ENCODE measurements at regions not wholly inside any gene's neighbourhood (a gene's known extent, or its start where the extent isn't known, plus 50 kb on each side); places are given as distances from the start of the nearest gene placed in this dataset.

DNA sequence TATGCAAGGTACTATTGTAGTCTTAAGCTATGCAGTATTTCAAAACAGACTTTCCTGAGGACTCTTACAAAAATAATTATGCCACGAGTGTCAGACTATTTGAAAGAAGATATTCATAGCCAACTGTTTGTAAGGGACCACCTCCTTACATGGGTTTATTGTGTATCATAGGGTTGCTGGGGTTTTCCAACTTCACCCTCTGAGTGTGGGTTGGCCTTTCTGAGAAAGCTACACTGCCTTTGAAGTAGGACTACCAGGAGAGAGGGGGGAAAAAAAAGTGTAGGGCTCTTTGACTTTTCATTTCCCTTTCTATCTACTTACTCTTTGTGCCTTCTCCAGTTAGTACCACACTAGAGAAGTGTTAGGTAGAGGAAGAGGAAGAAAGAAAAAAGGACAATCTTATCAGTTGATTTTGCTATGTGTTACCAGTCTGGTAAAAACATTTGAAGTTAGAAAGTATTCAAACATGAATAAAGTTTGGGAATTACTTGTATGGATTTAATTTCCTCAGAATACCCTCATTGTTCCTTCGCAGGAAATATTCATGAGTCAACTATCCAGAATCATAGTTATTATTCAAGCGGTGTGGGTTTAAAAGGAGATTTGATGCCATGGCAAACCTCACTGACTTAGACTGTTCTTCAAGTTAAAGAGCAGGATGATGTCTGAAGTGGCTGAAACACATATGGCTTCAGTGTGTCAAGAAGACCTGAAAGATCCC, 329.3 kb upstream of the THBS1 start:
- CTCF ChIA-PET: no interaction called here
- TF ChIP-seq NFE2L1 (CRISPR knock-in tag; IDR thresholded peaks at IDR 0.05) (no peak), CREB1 (CRISPR knock-in tag; IDR thresholded peaks at IDR 0.05) (no peak), KAT7 (CRISPR knock-in tag; IDR thresholded peaks at IDR 0.05; ENCODE audit: borderline replicate concordance) (no peak), GRHL2 (CRISPR knock-in tag; IDR thresholded peaks at IDR 0.05; ENCODE audit: insufficient replicate concordance, severe bottlenecking) (no peak)
- TF ChIP-seq, protein P1, sequence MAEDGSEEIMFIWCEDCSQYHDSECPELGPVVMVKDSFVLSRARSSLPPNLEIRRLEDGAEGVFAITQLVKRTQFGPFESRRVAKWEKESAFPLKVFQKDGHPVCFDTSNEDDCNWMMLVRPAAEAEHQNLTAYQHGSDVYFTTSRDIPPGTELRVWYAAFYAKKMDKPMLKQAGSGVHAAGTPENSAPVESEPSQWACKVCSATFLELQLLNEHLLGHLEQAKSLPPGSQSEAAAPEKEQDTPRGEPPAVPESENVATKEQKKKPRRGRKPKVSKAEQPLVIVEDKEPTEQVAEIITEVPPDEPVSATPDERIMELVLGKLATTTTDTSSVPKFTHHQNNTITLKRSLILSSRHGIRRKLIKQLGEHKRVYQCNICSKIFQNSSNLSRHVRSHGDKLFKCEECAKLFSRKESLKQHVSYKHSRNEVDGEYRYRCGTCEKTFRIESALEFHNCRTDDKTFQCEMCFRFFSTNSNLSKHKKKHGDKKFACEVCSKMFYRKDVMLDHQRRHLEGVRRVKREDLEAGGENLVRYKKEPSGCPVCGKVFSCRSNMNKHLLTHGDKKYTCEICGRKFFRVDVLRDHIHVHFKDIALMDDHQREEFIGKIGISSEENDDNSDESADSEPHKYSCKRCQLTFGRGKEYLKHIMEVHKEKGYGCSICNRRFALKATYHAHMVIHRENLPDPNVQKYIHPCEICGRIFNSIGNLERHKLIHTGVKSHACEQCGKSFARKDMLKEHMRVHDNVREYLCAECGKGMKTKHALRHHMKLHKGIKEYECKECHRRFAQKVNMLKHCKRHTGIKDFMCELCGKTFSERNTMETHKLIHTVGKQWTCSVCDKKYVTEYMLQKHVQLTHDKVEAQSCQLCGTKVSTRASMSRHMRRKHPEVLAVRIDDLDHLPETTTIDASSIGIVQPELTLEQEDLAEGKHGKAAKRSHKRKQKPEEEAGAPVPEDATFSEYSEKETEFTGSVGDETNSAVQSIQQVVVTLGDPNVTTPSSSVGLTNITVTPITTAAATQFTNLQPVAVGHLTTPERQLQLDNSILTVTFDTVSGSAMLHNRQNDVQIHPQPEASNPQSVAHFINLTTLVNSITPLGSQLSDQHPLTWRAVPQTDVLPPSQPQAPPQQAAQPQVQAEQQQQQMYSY (CRISPR knock-in tag; IDR thresholded peaks at IDR 0.05): no peak

DNA sequence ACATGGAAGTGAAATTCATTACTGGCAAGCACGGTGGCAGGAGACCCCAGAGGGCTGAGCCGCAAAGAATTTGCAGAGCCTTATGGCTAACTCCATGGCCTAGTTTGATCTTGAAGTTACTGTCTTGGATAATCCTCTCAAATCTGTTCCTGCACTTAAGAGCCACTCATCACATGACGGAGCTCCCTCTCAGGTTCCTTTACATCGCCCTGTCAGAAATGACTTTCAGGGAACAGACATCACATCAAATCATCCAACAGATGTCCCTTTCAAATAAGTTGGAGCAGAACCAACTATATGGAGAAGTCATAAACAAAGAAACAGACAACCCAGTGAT, 328.8 kb upstream of the THBS1 start:
- no peaks in the 10 kb centered on the region for H3K27me3 Mint-ChIP-seq (ENCODE audit: low read depth)
- TF ChIP-seq TEAD4 (CRISPR knock-in tag; IDR thresholded peaks at IDR 0.05) (no peak), TEAD1 (CRISPR knock-in tag; IDR thresholded peaks at IDR 0.05) (no peak), FOXJ3 (CRISPR knock-in tag; IDR thresholded peaks at IDR 0.05; ENCODE audit: borderline replicate concordance) (no peak), MYBL2 (CRISPR knock-in tag; IDR thresholded peaks at IDR 0.05) (no peak), ZNF423 (CRISPR knock-in tag; IDR thresholded peaks at IDR 0.05) (no peak)
- TF ChIP-seq, protein P2, sequence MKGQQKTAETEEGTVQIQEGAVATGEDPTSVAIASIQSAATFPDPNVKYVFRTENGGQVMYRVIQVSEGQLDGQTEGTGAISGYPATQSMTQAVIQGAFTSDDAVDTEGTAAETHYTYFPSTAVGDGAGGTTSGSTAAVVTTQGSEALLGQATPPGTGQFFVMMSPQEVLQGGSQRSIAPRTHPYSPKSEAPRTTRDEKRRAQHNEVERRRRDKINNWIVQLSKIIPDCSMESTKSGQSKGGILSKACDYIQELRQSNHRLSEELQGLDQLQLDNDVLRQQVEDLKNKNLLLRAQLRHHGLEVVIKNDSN (CRISPR knock-in tag; IDR thresholded peaks at IDR 0.05): no peak
- TF ChIP-seq, protein P3, sequence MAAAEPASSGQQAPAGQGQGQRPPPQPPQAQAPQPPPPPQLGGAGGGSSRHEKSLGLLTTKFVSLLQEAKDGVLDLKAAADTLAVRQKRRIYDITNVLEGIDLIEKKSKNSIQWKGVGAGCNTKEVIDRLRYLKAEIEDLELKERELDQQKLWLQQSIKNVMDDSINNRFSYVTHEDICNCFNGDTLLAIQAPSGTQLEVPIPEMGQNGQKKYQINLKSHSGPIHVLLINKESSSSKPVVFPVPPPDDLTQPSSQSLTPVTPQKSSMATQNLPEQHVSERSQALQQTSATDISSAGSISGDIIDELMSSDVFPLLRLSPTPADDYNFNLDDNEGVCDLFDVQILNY (CRISPR knock-in tag; IDR thresholded peaks at IDR 0.05): no peak
- TF ChIP-seq, protein P4, sequence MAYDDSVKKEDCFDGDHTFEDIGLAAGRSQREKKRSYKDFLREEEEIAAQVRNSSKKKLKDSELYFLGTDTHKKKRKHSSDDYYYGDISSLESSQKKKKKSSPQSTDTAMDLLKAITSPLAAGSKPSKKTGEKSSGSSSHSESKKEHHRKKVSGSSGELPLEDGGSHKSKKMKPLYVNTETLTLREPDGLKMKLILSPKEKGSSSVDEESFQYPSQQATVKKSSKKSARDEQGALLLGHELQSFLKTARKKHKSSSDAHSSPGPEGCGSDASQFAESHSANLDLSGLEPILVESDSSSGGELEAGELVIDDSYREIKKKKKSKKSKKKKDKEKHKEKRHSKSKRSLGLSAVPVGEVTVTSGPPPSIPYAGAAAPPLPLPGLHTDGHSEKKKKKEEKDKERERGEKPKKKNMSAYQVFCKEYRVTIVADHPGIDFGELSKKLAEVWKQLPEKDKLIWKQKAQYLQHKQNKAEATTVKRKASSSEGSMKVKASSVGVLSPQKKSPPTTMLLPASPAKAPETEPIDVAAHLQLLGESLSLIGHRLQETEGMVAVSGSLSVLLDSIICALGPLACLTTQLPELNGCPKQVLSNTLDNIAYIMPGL (CRISPR knock-in tag; IDR thresholded peaks at IDR 0.05): no peak
- ChIA-PET CTCF (no interaction called here), POLR2A (no interaction called here)
- peaks cover 11% of the 10 kb centered on the region for H3K4me1 Mint-ChIP-seq
- ATAC-seq (no peak), DNase-seq (ENCODE audit: low spot score) (no peak)
- H3K9me3 Mint-ChIP-seq: no peaks in the 10 kb centered on the region
- H3K27ac Mint-ChIP-seq: no peak overlapping the region
- H3K36me3 Mint-ChIP-seq: no peaks in the 10 kb centered on the region
- no peak overlapping the region for H3K4me3 Mint-ChIP-seq

More for the DNA sequence above, 329.3 kb upstream of the THBS1 start:
- POLR2A ChIA-PET: no interaction called here
- Mint-ChIP-seq H3K27ac (no peak overlapping the region), H3K9me3 (no peaks in the 10 kb centered on the region), H3K4me3 (no peak overlapping the region), H3K27me3 (ENCODE audit: low read depth) (no peaks in the 10 kb centered on the region), H3K36me3 (no peaks in the 10 kb centered on the region), H3K4me1 (peaks cover 11% of the 10 kb centered on the region)
- DNase-seq (ENCODE audit: low spot score) (no peak), ATAC-seq (no peak)

DNA sequence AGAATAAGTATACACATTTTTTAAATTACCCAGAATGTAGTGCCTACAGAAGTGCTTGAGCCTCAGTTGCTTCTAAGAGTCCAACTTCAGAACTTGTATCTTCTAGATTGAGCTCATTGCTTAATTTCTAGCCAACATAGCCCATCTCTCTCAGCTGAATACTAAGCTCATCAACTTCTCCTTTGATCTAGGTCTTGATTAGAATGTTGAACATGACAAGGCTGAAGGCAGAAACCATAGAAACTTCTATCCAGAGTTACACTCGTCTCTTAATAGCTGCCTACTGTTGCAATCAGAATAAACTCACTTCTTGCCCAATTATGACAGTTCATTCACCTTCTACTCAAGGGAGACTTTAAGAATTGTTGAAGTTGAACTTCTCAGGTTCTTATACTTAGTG, 327.3 kb upstream of the THBS1 start:
- CTCF ChIA-PET: no interaction called here
- TF ChIP-seq RORB (CRISPR knock-in tag; IDR thresholded peaks at IDR 0.05) (no peak), NR2C2 (CRISPR knock-in tag; IDR thresholded peaks at IDR 0.05) (no peak), ZNF121 (CRISPR knock-in tag; IDR thresholded peaks at IDR 0.05) (no peak), NFYB (CRISPR knock-in tag; conservative IDR thresholded peaks at IDR 0.05; ENCODE audit: low read depth) (no peak), ZNF138 (CRISPR knock-in tag; conservative IDR thresholded peaks at IDR 0.05) (no peak)
- TF ChIP-seq, protein P5, sequence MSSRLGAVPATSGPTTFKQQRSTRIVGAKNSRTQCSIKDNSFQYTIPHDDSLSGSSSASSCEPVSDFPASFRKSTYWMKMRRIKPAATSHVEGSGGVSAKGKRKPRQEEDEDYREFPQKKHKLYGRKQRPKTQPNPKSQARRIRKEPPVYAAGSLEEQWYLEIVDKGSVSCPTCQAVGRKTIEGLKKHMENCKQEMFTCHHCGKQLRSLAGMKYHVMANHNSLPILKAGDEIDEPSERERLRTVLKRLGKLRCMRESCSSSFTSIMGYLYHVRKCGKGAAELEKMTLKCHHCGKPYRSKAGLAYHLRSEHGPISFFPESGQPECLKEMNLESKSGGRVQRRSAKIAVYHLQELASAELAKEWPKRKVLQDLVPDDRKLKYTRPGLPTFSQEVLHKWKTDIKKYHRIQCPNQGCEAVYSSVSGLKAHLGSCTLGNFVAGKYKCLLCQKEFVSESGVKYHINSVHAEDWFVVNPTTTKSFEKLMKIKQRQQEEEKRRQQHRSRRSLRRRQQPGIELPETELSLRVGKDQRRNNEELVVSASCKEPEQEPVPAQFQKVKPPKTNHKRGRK (CRISPR knock-in tag; IDR thresholded peaks at IDR 0.05; ENCODE audit: borderline replicate concordance): no peak
- TF ChIP-seq, protein P6, sequence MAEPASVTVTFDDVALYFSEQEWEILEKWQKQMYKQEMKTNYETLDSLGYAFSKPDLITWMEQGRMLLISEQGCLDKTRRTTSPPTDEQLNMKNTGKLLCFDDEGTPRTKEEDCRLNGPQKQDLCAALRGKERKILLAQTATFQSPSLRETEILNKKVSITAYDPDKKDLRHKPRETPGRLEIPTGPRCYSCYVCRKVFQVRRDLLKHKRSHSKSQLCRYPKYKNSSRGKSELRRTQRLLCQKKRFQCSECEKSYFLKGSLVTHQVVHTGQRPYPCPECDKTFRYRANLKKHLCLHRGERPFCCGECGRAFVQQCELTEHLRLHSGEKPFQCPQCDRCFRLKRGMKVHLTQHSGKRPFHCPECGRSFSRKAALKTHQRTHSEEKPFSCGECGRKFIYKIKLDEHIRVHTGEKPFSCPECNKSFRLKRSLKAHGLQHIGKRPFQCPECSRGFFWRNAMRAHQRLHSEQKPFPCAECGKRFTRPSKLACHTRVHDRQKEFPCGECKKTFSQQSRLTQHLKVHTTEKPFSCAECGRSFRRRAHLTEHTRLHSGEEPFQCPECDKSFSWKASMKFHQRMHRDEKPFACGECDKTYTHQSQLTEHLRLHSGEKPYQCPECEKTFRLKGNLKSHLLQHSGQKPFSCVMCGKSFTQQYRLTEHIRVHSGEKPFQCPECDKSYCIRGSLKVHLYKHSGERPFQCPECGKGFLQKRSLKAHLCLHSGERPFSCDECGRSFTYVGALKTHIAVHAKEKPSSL (CRISPR knock-in tag; conservative IDR thresholded peaks at IDR 0.05): no peak
- TF ChIP-seq, protein P7, sequence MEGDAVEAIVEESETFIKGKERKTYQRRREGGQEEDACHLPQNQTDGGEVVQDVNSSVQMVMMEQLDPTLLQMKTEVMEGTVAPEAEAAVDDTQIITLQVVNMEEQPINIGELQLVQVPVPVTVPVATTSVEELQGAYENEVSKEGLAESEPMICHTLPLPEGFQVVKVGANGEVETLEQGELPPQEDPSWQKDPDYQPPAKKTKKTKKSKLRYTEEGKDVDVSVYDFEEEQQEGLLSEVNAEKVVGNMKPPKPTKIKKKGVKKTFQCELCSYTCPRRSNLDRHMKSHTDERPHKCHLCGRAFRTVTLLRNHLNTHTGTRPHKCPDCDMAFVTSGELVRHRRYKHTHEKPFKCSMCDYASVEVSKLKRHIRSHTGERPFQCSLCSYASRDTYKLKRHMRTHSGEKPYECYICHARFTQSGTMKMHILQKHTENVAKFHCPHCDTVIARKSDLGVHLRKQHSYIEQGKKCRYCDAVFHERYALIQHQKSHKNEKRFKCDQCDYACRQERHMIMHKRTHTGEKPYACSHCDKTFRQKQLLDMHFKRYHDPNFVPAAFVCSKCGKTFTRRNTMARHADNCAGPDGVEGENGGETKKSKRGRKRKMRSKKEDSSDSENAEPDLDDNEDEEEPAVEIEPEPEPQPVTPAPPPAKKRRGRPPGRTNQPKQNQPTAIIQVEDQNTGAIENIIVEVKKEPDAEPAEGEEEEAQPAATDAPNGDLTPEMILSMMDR (IDR thresholded peaks at IDR 0.05): no peak

More for the DNA sequence above, 327.3 kb upstream of the THBS1 start:
- H3K4me3 Mint-ChIP-seq: no peak overlapping the region
- no peak overlapping the region for H3K27ac Mint-ChIP-seq
- POLR2A ChIA-PET: no interaction called here
- no peaks in the 10 kb centered on the region for H3K27me3 Mint-ChIP-seq (ENCODE audit: low read depth)
- H3K36me3 Mint-ChIP-seq: no peaks in the 10 kb centered on the region
- peaks cover 1% of the 10 kb centered on the region; the same call in 1 of the 2 replicates for H3K4me1 Mint-ChIP-seq
- ATAC-seq (no peak), DNase-seq (ENCODE audit: low spot score) (no peak)
- no peaks in the 10 kb centered on the region for H3K9me3 Mint-ChIP-seq
